ENCODE measurements at regions not wholly inside any gene's neighbourhood (a gene's known extent, or its start where the extent isn't known, plus 50 kb on each side); places are given as distances from the start of the nearest gene placed in this dataset.

DNA sequence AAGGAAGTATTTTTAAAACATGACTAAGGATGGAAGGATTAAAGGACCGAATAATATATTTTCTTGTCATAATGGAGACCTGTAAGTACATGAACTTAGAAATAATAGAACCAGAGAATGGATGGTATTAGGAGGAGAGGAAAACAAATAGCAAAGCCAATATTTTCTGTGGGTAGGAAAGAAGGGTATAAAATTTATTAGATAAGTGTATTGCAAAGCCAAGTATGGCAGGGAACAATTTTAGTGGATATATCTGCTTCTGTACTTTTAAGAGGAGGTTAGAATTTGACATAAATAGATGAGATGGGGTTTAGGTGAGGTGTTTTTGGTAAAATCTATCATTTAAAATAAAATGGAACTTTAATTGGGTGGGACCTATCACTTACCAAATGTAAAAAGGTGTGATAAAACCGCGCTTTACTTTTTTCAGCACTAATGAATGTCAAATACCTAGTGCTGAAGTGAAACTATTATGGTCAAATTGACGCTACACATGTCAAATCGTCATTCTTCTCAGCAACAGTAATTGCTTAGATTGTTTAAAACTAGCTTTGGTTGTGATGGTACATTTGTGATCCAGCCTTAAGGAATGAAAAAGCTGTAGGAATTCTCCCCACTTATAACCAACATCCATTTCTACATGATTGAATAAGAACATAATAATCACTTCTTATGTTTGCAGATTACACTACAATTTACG is 78.1 kb upstream of the ZEB2 start:
- CTCF ChIA-PET, result no interaction called here
- POLR2A ChIA-PET (ENCODE audit: low non-redundant PET), result no interaction called here
- TF ChIP-seq, protein P1, sequence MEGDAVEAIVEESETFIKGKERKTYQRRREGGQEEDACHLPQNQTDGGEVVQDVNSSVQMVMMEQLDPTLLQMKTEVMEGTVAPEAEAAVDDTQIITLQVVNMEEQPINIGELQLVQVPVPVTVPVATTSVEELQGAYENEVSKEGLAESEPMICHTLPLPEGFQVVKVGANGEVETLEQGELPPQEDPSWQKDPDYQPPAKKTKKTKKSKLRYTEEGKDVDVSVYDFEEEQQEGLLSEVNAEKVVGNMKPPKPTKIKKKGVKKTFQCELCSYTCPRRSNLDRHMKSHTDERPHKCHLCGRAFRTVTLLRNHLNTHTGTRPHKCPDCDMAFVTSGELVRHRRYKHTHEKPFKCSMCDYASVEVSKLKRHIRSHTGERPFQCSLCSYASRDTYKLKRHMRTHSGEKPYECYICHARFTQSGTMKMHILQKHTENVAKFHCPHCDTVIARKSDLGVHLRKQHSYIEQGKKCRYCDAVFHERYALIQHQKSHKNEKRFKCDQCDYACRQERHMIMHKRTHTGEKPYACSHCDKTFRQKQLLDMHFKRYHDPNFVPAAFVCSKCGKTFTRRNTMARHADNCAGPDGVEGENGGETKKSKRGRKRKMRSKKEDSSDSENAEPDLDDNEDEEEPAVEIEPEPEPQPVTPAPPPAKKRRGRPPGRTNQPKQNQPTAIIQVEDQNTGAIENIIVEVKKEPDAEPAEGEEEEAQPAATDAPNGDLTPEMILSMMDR (conservative IDR thresholded peaks at IDR 0.05; ENCODE audit: low read depth), result no peak
- no peak overlapping the region for H3K27ac ChIP-seq
- DNase-seq (ENCODE audit: low spot score), result no peak

DNA sequence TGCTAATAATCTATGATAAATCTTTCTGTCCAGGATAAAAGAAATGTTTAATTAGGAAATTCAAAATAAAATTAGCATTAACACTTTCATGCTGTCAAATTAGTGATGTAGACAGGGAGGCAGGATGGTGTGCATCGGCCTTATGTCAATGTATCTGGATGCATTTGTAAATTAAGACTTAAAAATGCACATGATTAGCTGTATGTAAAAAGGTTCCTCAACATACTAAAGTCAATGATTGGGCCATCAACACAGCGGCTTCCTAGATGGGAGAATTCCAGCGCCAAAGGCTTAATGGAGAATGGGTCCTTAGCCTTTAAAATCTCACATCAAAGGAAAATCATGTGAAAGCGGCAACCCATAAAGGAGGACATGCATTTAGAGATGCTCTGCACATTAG is 77.5 kb upstream of the ZEB2 start:
- no peak overlapping the region for H3K27ac ChIP-seq
- ChIA-PET POLR2A (ENCODE audit: low non-redundant PET) (no interaction called here), CTCF (no interaction called here)
- DNase-seq (ENCODE audit: low spot score), result no peak
- TF ChIP-seq, protein P1 (conservative IDR thresholded peaks at IDR 0.05; ENCODE audit: low read depth), result no peak

DNA sequence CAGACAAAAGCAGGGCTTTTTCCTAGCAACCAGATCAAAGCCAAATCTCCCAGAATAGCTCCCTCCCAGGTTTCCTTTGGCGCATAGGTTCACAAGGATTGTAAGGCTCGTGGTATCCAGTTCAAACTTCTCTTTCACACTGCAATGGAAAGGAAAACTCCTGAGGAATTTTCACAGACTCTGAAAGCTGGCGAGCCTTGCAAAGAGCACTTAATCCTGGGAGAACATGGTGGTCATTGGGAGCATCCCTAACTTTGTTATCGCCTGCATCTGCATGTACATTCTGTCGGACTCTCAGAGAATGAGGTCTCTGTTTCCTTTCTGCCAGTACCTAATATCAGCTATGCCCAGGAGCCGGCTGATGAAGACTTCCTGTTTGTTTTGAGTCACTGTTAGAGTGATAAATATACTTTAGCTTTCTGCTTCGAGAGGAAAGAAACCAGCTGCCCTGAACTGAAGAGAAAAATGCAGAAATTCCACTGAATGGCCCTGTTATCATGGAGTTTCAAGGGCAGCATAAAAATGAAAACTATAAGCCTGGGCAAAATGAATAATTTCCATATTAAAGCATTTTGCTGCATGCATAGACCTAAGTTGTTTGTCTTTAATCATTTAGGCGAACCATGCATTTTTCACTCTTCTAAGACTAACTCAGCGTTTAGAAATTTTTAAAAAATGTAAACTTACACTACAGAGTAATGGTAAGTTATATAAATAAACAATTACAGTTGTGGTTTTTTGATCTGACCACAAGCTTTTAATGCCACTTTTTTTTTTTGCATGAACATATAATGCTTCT is 76.4 kb upstream of the ZEB2 start:
- ChIA-PET CTCF (interaction anchor here (0.6 to 0.7 kb wide), 2 partner anchors 292 to 1057 kb away, joined by 3 to 4 read pairs; no protein-coding TSS in a partner anchor), POLR2A (ENCODE audit: low non-redundant PET) (no interaction called here)
- no peak overlapping the region for H3K27ac ChIP-seq
- TF ChIP-seq, protein P1 (conservative IDR thresholded peaks at IDR 0.05; ENCODE audit: low read depth), result no peak
- DNase-seq (ENCODE audit: low spot score), result peak; percentile 42

DNA sequence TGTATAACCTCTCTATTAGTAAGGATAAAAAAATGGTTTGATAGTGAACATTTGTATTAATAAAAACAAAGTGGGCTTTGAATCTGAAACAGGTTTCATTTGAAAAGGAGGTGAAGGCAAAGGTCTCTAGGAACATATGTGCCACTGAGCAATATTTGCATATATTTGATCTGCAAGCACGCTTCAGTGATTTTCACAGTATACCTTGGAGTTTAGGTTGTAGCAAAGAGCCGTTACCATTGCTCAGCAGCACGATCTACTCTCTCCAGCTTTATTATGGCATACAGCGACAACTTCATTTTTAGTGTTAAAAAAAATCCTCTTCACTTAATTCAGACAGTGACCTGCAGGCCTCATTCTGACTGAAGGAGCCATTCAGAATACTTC is 75.8 kb upstream of the ZEB2 start:
- CTCF ChIA-PET, result interaction anchor here (0.6 kb wide), 1 partner anchor 19 kb away, joined by 3 read pairs; no protein-coding TSS in a partner anchor
- POLR2A ChIA-PET (ENCODE audit: low non-redundant PET), result no interaction called here
- TF ChIP-seq, protein P1 (conservative IDR thresholded peaks at IDR 0.05; ENCODE audit: low read depth), result no peak
- H3K27ac ChIP-seq, result no peak overlapping the region
- no peak for DNase-seq (ENCODE audit: low spot score)

DNA sequence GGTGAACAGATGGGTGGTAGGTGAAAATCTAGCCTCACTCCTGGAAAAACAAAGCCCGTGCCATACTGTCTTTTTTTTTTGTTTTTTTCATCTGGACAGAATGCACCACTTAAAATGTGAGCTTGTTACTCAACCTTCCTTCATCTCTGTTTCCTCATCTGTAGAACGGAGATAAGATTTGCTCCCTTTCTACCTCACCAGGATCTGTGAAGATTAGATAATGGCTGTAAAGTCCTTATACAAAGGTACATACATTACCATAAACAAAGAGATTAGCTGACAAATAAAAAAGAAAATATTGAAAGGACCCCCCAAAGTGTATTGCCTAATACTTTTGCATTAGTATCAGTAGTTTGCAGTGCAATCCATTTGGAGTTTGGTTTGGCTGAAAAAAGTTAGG is 75.4 kb upstream of the ZEB2 start:
- no peak for DNase-seq (ENCODE audit: low spot score)
- H3K27ac ChIP-seq, result no peak overlapping the region
- TF ChIP-seq, protein P1 (conservative IDR thresholded peaks at IDR 0.05; ENCODE audit: low read depth), result no peak
- CTCF ChIA-PET, result interaction anchor here (0.6 kb wide), 1 partner anchor 18 kb away, joined by 3 read pairs; no protein-coding TSS in a partner anchor
- POLR2A ChIA-PET (ENCODE audit: low non-redundant PET), result no interaction called here

DNA sequence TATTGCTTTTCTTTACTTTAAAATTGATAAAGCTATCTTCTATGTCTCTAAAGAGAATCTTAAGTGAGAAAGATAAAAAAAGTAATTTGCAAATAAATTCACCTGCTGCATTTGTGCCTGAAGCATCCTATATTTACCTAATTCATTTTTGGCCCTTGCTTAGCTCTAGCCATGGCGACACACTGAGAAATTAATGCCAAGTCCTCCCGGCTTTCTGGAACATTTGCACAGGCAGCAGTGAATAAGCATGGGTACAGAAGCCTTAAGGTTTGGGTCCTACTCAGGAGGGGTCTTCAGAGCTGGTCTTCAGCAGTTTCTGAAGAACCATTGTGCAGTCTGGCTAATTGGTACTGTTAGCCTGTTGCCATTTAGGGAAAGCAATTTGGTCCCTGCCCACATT is 73.9 kb upstream of the ZEB2 start:
- ChIA-PET CTCF (no interaction called here), POLR2A (ENCODE audit: low non-redundant PET) (no interaction called here)
- no peak for DNase-seq (ENCODE audit: low spot score)

More for the DNA sequence above, 73.9 kb upstream of the ZEB2 start:
- no peak overlapping the region for H3K27ac ChIP-seq
- TF ChIP-seq, protein P1 (conservative IDR thresholded peaks at IDR 0.05; ENCODE audit: low read depth), result no peak
